HepG2 (cell line): ENCODE measurements at regions not wholly inside any gene's neighbourhood (a gene's known extent, or its start where the extent isn't known, plus 50 kb on each side); places are given as distances from the start of the nearest gene placed in this dataset.

ENCODE experiments used
- FOXC1 ChIP-seq: sonication (generic); formaldehyde crosslinking; IDR thresholded peaks from 2 replicates; pipeline ENCODE4 v1.8.0; 2022; ENCODE audit warnings: mild to moderate bottlenecking, missing genetic modification reagents, borderline replicate concordance
- POLR2A ChIP-seq, 2 experiments: IDR thresholded peaks; 2 replicates each; pipeline ENCODE4 v1.6.1; 2011; ENCODE audit warnings: low read depth in 2 of 2, low read length in 2 of 2, mild to moderate bottlenecking in 1 of 2, moderate library complexity in 1 of 2; ENCODE audit not compliant: insufficient read depth in 1 of 2
- REPIN1 ChIP-seq: sonication (generic); formaldehyde crosslinking; IDR thresholded peaks from 2 replicates; pipeline ENCODE4 v1.8.0; 2022; ENCODE audit warnings: missing genetic modification reagents, low read depth, mild to moderate bottlenecking, borderline replicate concordance
- SIN3A ChIP-seq: IDR thresholded peaks from 2 replicates; pipeline ENCODE4 v1.6.1; 2011; ENCODE audit warnings: low read depth, mild to moderate bottlenecking, control low read depth, low read length, borderline replicate concordance
- TARDBP ChIP-seq: sonication (generic); formaldehyde crosslinking; IDR thresholded peaks from 2 replicates; pipeline ENCODE4 v1.8.0; 2022; ENCODE audit warnings: mild to moderate bottlenecking, missing genetic modification reagents
- ZIK1 ChIP-seq: sonication (generic); formaldehyde crosslinking; IDR thresholded peaks from 2 replicates; pipeline ENCODE4 v1.5.0; 2020; ENCODE audit warnings: mild to moderate bottlenecking, low read depth, missing genetic modification reagents, borderline replicate concordance
- ZNF616 ChIP-seq: sonication (generic); formaldehyde crosslinking; IDR thresholded peaks from 2 replicates; pipeline ENCODE4 v1.5.0; 2020; ENCODE audit warnings: low read depth, mild to moderate bottlenecking, missing genetic modification reagents
- ZSCAN20 ChIP-seq: sonication (generic); formaldehyde crosslinking; IDR thresholded peaks from 2 replicates; pipeline ENCODE4 v1.4.0; 2020; ENCODE audit warnings: missing genetic modification reagents, mild to moderate bottlenecking, borderline replicate concordance
- TF ChIP-seq, protein P1 (sequence below): sonication (generic); formaldehyde crosslinking; IDR thresholded peaks from 2 replicates; pipeline ENCODE4 v1.5.0; 2020; ENCODE audit warnings: missing genetic modification reagents

DNA sequence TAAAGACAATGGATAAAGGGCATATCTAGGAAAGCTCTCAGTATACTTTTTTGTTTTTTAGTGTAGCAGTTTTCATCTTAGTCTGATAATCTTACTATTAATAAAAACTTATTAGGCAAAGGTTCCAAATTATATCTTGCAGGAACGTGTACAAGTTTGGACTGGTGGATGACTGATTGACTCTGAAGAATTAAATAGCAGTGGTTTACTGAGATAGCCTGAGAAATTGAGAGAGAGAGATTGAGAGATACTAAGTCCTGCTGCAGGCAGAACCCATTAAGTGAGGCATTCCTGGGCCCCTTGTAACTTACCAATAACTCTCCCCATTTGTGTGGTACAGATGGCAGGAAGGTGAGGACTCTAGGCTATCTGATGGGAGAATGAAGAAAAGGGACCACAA is 80.2 kb upstream of the SLC38A2 start:
- TF ChIP-seq TARDBP (no peak), ZNF616 (CRISPR knock-in tag) (no peak), FOXC1 (CRISPR knock-in tag) (no peak), ZSCAN20 (no peak), SIN3A (no peak), REPIN1 (CRISPR knock-in tag) (no peak), POLR2A (IDR thresholded peaks at IDR 0.05; ENCODE audit: insufficient read depth in 1 of 2, low read depth in 2 of 2, low read length in 2 of 2) (no peak), ZIK1 (CRISPR knock-in tag) (no peak)
- TF ChIP-seq, protein P1, sequence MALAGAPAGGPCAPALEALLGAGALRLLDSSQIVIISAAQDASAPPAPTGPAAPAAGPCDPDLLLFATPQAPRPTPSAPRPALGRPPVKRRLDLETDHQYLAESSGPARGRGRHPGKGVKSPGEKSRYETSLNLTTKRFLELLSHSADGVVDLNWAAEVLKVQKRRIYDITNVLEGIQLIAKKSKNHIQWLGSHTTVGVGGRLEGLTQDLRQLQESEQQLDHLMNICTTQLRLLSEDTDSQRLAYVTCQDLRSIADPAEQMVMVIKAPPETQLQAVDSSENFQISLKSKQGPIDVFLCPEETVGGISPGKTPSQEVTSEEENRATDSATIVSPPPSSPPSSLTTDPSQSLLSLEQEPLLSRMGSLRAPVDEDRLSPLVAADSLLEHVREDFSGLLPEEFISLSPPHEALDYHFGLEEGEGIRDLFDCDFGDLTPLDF, result no peak
